Hepatocyte (in vitro differentiated cells): ENCODE measurements at regions not wholly inside any gene's neighbourhood (a gene's known extent, or its start where the extent isn't known, plus 50 kb on each side); places are given as distances from the start of the nearest gene placed in this dataset.

Experiments used
- DNase-seq: peaks from one replicate; pipeline ENCODE4 v3.0.0-alpha.2; 2016; ENCODE audit warnings: low spot score
- H2AFZ ChIP-seq: fragments of 200-600 bp; sonication (generic); 2 replicates; pipeline ENCODE4 v1.6.0; 2016; ENCODE audit warnings: antibody characterized with exemption, mild to moderate bottlenecking
- H3K27ac ChIP-seq: fragments of 200-600 bp; sonication (generic); 2 replicates; pipeline ENCODE4 v1.5.1; 2016; ENCODE audit warnings: mild to moderate bottlenecking
- H3K27me3 ChIP-seq: fragments of 200-600 bp; sonication (generic); 2 replicates; pipeline ENCODE4 v1.6.1; 2016
- H3K36me3 ChIP-seq: fragments of 200-600 bp; sonication (generic); replicated peaks from 2 replicates; pipeline ENCODE4 v1.5.1; 2016; ENCODE audit warnings: low read depth; ENCODE audit not compliant: insufficient read depth
- H3K4me1 ChIP-seq: fragments of 200-600 bp; sonication (generic); 2 replicates; pipeline ENCODE4 v1.5.1; 2016; ENCODE audit warnings: mild to moderate bottlenecking, moderate library complexity; ENCODE audit not compliant: insufficient read depth
- H3K4me2 ChIP-seq: fragments of 200-600 bp; sonication (generic); 2 replicates; pipeline ENCODE4 v1.6.0; 2016
- H3K4me3 ChIP-seq: fragments of 200-600 bp; sonication (generic); 2 replicates; pipeline ENCODE4 v1.5.1; 2016; ENCODE audit warnings: mild to moderate bottlenecking
- H3K79me2 ChIP-seq: fragments of 200-600 bp; sonication (generic); 2 replicates; pipeline ENCODE4 v1.6.0; 2017; ENCODE audit warnings: mild to moderate bottlenecking
- H3K9me2 ChIP-seq: fragments of 200-600 bp; sonication (generic); replicated peaks from 2 replicates; pipeline ENCODE4 v1.6.0; 2017; ENCODE audit warnings: mild to moderate bottlenecking; ENCODE audit not compliant: insufficient read depth
- H3K9me3 ChIP-seq: fragments of 200-600 bp; sonication (generic); 2 replicates; pipeline ENCODE4 v1.5.1; 2016; ENCODE audit warnings: low read depth, mild to moderate bottlenecking
- H4K20me1 ChIP-seq: fragments of 200-600 bp; sonication (generic); 2 replicates; pipeline ENCODE4 v1.6.0; 2016; ENCODE audit warnings: mild to moderate bottlenecking; ENCODE audit not compliant: insufficient read depth, poor library complexity, severe bottlenecking
- EZH2 ChIP-seq: fragments of 200-600 bp; sonication (generic); IDR thresholded peaks from 2 replicates; pipeline ENCODE4 v1.6.1; 2016; ENCODE audit warnings: antibody characterized with exemption, mild to moderate bottlenecking, borderline replicate concordance
- EZH2phosphoT487 ChIP-seq: fragments of 200-600 bp; sonication (generic); IDR thresholded peaks from one replicate; pipeline ENCODE4 v1.6.1; 2018; ENCODE audit warnings: antibody characterized with exemption, mild to moderate bottlenecking, low read depth, moderate library complexity; ENCODE audit not compliant: unreplicated experiment, severe bottlenecking
- WGBS: methylation state at CpG from one replicate; pipeline ENCODE4 v1.1.6; 2016; ENCODE audit warnings: low lambda C conversion rate; ENCODE audit errors: missing lambda C conversion rate; 5-methylcytosine and 5-hydroxymethylcytosine counted together
- TF ChIP-seq, protein P1 (sequence below): fragments of 200-600 bp; sonication (generic); IDR thresholded peaks from 2 replicates; pipeline ENCODE4 v1.5.1; 2016; ENCODE audit warnings: antibody characterized with exemption, mild to moderate bottlenecking; ENCODE audit not compliant: poor library complexity

DNA sequence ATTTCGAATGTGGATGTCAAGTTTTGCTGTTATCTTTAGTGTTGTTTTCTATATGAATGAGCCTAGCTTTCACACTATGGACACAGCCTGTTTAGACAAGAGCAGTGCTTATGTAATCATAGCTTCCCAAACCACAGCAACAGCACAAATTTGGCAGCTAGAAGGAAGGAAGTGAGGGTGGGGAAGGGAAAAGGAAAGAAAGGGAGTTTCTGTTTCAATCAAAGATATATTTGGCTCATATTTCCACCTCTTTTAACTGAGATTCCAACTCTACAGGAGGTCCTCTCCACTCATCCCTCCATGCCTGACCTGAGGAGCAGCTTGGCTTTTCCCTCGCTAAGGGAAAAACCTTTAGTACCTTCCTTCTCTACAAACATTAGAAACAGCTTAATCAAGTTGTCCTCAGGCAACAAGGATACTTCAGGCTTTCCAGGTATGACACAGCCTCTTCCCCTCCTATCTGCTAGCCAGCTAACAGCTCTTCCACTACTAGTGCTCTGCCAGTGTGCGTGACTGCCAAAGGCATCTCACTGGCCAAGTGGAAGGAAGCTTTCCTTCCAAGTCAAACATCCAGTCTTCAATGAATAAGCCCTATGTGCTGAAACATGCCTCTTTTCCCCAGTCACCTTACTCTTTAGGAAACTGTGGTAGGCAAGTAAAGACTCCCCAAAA is 268.6 kb upstream of the PTGER4 start:
- Histone ChIP-seq H4K20me1 (no peaks in the 10 kb centered on the region), H3K9me2 (no peaks in the 10 kb centered on the region), H3K4me1 (peaks cover 15% of the 10 kb centered on the region), H3K4me3 (no peak overlapping the region), H3K27ac (peak overlapping the region; percentile 36), H3K36me3 (no peaks in the 10 kb centered on the region), H2AFZ (no peak overlapping the region), H3K79me2 (no peaks in the 10 kb centered on the region), H3K27me3 (no peaks in the 10 kb centered on the region), H3K4me2 (no peak overlapping the region), H3K9me3 (no peaks in the 10 kb centered on the region)
- DNase-seq, result no peak
- WGBS, result 90% methylated on average over 3 of the region's 3 CpGs
- TF ChIP-seq EZH2phosphoT487 (no peak), EZH2 (no peak)
- TF ChIP-seq, protein P1, sequence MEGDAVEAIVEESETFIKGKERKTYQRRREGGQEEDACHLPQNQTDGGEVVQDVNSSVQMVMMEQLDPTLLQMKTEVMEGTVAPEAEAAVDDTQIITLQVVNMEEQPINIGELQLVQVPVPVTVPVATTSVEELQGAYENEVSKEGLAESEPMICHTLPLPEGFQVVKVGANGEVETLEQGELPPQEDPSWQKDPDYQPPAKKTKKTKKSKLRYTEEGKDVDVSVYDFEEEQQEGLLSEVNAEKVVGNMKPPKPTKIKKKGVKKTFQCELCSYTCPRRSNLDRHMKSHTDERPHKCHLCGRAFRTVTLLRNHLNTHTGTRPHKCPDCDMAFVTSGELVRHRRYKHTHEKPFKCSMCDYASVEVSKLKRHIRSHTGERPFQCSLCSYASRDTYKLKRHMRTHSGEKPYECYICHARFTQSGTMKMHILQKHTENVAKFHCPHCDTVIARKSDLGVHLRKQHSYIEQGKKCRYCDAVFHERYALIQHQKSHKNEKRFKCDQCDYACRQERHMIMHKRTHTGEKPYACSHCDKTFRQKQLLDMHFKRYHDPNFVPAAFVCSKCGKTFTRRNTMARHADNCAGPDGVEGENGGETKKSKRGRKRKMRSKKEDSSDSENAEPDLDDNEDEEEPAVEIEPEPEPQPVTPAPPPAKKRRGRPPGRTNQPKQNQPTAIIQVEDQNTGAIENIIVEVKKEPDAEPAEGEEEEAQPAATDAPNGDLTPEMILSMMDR, result no peak

DNA sequence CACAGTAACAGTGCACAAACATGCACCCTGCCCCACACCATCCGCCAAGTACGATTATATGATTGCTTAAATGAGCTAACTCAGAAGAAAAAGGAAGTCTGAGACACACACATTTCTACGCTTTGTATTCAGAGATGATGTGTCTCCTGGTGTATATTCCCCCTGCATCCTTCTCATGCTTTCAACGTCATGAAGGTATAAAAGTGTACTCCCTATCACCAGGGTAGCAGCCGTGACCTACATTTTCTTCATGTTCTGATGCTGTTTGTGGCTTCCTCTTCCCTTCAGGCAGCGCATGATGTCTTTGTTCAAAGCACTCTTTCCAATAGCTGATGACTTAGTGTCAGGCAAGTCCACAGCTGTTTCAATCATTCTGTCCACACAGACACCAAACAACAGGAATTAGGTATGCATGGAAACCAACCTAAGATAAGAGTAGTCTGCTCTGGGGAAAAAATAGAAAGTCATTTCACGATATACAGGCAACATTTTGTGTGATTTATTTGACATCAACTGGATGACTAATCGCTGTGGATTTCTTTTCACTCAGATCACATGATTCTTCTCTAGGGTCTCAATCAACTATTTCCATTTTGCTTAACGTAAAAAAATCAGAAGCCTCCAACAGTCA is 269.4 kb upstream of the PTGER4 start:
- Histone ChIP-seq H3K4me2 (no peak overlapping the region), H3K79me2 (no peaks in the 10 kb centered on the region), H3K27me3 (no peaks in the 10 kb centered on the region), H3K9me2 (no peaks in the 10 kb centered on the region), H4K20me1 (no peaks in the 10 kb centered on the region), H3K36me3 (no peaks in the 10 kb centered on the region), H3K27ac (peak overlapping the region; percentile 36), H3K4me3 (no peak overlapping the region), H2AFZ (no peak overlapping the region), H3K9me3 (no peaks in the 10 kb centered on the region), H3K4me1 (peaks cover 19% of the 10 kb centered on the region)
- DNase-seq, result no peak
- no peak for TF ChIP-seq EZH2phosphoT487
- TF ChIP-seq EZH2, result no peak
- TF ChIP-seq, protein P1, result no peak
- WGBS, result 68% methylated on average over 9 of the region's 9 CpGs

DNA sequence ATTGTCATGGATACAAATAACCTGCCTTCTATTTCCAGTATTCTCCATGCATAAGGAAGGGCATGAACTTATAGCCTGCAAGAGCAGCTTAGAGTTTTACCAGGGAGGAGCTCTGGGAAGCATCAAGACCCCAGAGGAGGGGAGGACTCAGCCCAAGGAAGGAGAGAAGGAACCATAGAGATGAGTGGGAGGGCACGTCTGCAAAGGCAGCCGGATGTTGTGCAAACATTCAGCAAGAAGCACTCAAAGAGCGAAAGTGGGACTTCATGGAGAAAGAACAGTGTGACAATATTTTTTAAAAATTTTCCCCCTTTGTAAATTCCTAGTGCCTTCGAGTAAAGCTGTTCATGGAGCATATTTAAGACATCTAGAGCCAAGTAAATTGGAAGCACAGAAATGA is 270.1 kb upstream of the PTGER4 start:
- TF ChIP-seq, protein P1, result no peak
- TF ChIP-seq EZH2 (no peak), EZH2phosphoT487 (no peak)
- Histone ChIP-seq H2AFZ (no peak overlapping the region), H3K4me2 (no peak overlapping the region), H3K79me2 (no peaks in the 10 kb centered on the region), H3K4me1 (peaks cover 19% of the 10 kb centered on the region), H3K27ac (no peak overlapping the region), H3K27me3 (no peaks in the 10 kb centered on the region), H3K9me3 (no peaks in the 10 kb centered on the region), H4K20me1 (no peaks in the 10 kb centered on the region), H3K36me3 (no peaks in the 10 kb centered on the region), H3K4me3 (no peak overlapping the region), H3K9me2 (no peaks in the 10 kb centered on the region)
- WGBS, result 86% methylated on average over 4 of the region's 4 CpGs
- no peak for DNase-seq
